ENCODE measurements at regions not wholly inside any gene's neighbourhood (a gene's known extent, or its start where the extent isn't known, plus 50 kb on each side); places are given as distances from the start of the nearest gene placed in this dataset.

DNA sequence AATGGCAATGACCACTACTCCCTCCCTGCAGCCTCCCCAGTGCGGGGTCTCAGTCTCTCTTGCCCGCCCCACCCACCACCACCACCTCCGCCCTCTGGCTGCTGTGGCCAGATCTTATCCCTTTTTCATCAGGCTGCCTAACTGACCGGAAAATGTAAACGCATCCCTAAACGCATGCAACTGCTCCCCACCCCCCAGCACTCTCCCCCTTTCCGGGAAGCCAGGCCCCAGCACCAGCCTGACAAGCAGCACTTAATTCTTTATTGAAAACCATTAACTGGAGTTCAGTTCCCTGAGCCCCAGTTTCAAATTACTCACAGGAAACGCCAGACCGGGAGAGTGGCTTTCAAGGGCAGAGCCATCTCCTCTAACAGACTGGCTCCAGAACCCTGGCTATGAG lies 147.7 kb downstream of the DMRTA2 start:
- H3K4me1 ChIP-seq, result no peaks in the 10 kb centered on the region
- H3K27ac ChIP-seq, result no peak overlapping the region
- no peak overlapping the region for H3K4me3 ChIP-seq
- H3K27me3 ChIP-seq, result no peaks in the 10 kb centered on the region
- no peaks in the 10 kb centered on the region for H3K36me3 ChIP-seq
- H3K9me3 ChIP-seq, result no peaks in the 10 kb centered on the region
- no peak for DNase-seq (ENCODE audit: extremely low spot score in 2 of 2)
- intact Hi-C loops (cut with DNase I), result no loop called here
- no peak for TF ChIP-seq POLR2AphosphoS5 (IDR thresholded peaks at IDR 0.05; ENCODE audit: insufficient read depth in 1 of 2, low read depth in 1 of 2)
- TF ChIP-seq, protein P1, sequence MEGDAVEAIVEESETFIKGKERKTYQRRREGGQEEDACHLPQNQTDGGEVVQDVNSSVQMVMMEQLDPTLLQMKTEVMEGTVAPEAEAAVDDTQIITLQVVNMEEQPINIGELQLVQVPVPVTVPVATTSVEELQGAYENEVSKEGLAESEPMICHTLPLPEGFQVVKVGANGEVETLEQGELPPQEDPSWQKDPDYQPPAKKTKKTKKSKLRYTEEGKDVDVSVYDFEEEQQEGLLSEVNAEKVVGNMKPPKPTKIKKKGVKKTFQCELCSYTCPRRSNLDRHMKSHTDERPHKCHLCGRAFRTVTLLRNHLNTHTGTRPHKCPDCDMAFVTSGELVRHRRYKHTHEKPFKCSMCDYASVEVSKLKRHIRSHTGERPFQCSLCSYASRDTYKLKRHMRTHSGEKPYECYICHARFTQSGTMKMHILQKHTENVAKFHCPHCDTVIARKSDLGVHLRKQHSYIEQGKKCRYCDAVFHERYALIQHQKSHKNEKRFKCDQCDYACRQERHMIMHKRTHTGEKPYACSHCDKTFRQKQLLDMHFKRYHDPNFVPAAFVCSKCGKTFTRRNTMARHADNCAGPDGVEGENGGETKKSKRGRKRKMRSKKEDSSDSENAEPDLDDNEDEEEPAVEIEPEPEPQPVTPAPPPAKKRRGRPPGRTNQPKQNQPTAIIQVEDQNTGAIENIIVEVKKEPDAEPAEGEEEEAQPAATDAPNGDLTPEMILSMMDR (IDR thresholded peaks at IDR 0.05), result no peak

DNA sequence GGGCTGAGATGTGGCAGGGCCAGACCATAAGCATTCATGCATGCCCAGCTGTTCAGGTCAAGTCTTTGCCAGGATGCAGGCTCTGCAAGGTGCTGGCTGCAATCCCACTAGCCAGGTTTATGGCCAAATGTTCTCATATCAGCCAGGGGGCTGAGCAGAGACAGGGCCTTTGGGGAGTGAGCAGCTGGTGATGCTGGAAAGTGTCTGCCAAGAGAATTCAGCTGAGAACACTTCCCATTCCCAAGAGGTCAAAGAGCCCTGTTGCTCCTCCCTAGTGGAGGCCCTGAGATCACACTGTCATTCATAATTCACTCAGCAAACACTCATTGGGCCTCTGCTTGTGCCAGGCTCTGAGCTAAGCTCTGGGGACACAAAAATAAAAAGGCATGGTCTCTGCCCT lies 150.3 kb downstream of the DMRTA2 start:
- intact Hi-C loops (cut with DNase I), result no loop called here
- DNase-seq (ENCODE audit: extremely low spot score in 2 of 2), result no peak
- Histone ChIP-seq H3K4me1 (no peaks in the 10 kb centered on the region), H3K36me3 (no peaks in the 10 kb centered on the region), H3K27me3 (no peaks in the 10 kb centered on the region), H3K9me3 (no peaks in the 10 kb centered on the region), H3K4me3 (no peak overlapping the region), H3K27ac (no peak overlapping the region)
- TF ChIP-seq, protein P1 (IDR thresholded peaks at IDR 0.05), result no peak
- TF ChIP-seq POLR2A (IDR thresholded peaks at IDR 0.05) (no peak), POLR2AphosphoS5 (IDR thresholded peaks at IDR 0.05; ENCODE audit: insufficient read depth in 1 of 2, low read depth in 1 of 2) (no peak)

DNA sequence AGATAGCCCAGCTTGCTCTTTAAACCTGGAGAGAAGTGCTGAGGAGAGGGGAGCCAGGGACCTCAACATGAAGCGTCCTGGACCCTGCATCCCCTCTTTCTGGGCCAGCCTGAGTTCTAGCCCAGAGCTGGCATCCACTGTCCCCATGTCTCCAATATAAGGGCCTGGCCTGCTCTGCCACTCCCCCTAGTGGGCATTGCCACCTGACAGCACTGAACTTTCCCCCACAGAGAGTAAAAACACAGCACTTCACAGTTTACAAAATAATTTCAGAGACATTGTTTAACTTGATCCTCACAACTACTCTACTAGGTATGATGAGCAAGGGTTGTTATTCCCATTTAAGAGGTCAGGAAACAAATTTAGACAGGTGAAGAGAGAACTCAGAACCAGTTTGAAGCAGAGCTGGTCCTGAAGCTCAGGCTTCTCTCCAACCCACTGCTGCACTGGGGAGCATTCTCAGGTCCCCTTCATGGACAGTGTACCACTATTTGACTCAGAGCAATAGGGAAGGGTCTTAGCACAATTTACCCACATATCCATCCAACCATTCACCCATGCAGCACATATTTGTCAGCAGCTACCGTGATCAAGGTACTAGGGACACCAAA lies 151.2 kb downstream of the DMRTA2 start:
- no peaks in the 10 kb centered on the region for H3K9me3 ChIP-seq
- no peaks in the 10 kb centered on the region for H3K36me3 ChIP-seq
- no peak for TF ChIP-seq POLR2AphosphoS5 (IDR thresholded peaks at IDR 0.05; ENCODE audit: insufficient read depth in 1 of 2, low read depth in 1 of 2)
- TF ChIP-seq, protein P1 (IDR thresholded peaks at IDR 0.05), result no peak
- H3K4me3 ChIP-seq, result no peak overlapping the region
- no peaks in the 10 kb centered on the region for H3K27me3 ChIP-seq
- no peak overlapping the region for H3K27ac ChIP-seq
- DNase-seq (ENCODE audit: extremely low spot score in 2 of 2), result no peak
- intact Hi-C loops (cut with DNase I), result no loop called here
- H3K4me1 ChIP-seq, result no peaks in the 10 kb centered on the region

DNA sequence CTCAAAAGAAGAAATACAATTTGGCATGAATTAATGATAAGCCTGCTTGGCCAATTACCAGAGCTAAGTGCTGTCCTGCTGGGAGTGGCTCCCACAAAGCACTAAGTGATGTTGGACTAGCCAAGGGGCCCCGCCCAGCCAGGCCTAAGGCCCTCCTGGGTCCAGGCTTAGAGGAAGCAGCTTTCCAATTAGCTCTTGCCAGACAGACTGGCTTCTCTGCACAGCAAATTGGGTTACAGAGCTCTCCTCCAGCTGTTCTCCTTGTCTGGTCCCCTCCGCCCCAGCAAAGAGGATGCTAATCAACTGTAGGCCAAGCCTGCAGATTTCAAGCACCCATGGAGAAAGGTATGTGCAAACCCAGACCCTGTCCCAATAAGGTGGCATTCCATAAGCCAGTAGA lies 151.9 kb downstream of the DMRTA2 start:
- intact Hi-C loops (cut with DNase I), result no loop called here
- Histone ChIP-seq H3K27me3 (no peaks in the 10 kb centered on the region), H3K4me1 (no peaks in the 10 kb centered on the region), H3K27ac (no peak overlapping the region), H3K9me3 (no peaks in the 10 kb centered on the region), H3K4me3 (no peak overlapping the region), H3K36me3 (no peaks in the 10 kb centered on the region)
- no peak for TF ChIP-seq POLR2A (IDR thresholded peaks at IDR 0.05)
- TF ChIP-seq, protein P1 (IDR thresholded peaks at IDR 0.05), result no peak
- no peak for TF ChIP-seq POLR2AphosphoS5 (IDR thresholded peaks at IDR 0.05; ENCODE audit: insufficient read depth in 1 of 2, low read depth in 1 of 2)
- DNase-seq (ENCODE audit: extremely low spot score in 2 of 2), result no peak

DNA sequence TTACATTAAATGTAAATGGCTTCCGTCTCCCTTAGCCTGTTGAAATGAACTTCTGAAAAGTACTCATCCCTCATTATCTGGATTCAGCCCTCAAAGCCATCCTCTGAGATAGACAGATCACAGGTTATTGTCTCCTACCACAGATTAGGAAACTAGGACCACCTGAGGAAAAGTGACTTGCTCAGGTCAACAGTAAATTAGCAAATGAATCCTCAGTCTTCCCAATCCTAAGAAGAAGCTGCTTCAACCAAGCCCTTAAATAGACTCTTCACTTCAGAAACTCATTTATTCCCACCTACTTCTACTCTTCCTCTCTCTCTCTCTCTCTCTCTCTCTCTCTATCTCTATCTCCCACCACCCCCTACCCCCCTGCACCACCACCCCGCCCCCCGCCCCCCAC lies 152.3 kb downstream of the DMRTA2 start:
- no peaks in the 10 kb centered on the region for H3K36me3 ChIP-seq
- H3K27ac ChIP-seq, result no peak overlapping the region
- no peaks in the 10 kb centered on the region for H3K27me3 ChIP-seq
- TF ChIP-seq POLR2A (IDR thresholded peaks at IDR 0.05) (no peak), POLR2AphosphoS5 (IDR thresholded peaks at IDR 0.05; ENCODE audit: insufficient read depth in 1 of 2, low read depth in 1 of 2) (no peak)
- TF ChIP-seq, protein P1 (IDR thresholded peaks at IDR 0.05), result no peak
- intact Hi-C loops (cut with DNase I), result no loop called here
- no peak overlapping the region for H3K4me3 ChIP-seq
- no peak for DNase-seq (ENCODE audit: extremely low spot score in 2 of 2)
- no peaks in the 10 kb centered on the region for H3K9me3 ChIP-seq
- no peaks in the 10 kb centered on the region for H3K4me1 ChIP-seq

Data from vagina (tissue), 2 donors.